PC-9 (cell line): ENCODE measurements at regions not wholly inside any gene's neighbourhood (a gene's known extent, or its start where the extent isn't known, plus 50 kb on each side); places are given as distances from the start of the nearest gene placed in this dataset.

Source experiments
- EZH2 ChIP-seq: fragments of 200-600 bp; sonication (generic); IDR thresholded peaks from 2 replicates; pipeline ENCODE4 v1.8.0; 2017; ENCODE audit warnings: antibody characterized with exemption, low read depth
- TF ChIP-seq, protein P1 (sequence below): fragments of 200-600 bp; sonication (generic); conservative IDR thresholded peaks from 2 replicates; pipeline ENCODE4 v1.6.1; 2017; ENCODE audit warnings: mixed run types, antibody characterized with exemption, mild to moderate bottlenecking, moderate library complexity

DNA sequence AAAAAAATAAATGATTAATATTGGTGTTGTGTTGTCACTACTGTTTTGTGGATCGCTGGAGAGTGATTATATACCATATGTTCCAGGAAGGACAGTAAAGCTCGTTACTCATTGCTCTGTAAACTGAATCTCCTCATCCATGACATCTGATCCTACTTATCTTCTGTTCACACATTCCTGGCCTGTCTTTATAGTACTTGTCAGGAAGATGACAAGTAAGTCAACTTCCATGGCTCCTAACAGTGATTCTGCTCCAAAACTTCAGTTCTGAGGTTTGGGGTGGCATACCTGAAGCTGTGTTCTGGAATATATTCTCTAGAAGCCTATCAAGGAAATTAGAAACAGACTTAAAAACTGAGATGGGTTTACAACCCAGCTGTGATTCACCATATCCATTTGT is 288.9 kb downstream of the ZBBX start:
- TF ChIP-seq, protein P1, sequence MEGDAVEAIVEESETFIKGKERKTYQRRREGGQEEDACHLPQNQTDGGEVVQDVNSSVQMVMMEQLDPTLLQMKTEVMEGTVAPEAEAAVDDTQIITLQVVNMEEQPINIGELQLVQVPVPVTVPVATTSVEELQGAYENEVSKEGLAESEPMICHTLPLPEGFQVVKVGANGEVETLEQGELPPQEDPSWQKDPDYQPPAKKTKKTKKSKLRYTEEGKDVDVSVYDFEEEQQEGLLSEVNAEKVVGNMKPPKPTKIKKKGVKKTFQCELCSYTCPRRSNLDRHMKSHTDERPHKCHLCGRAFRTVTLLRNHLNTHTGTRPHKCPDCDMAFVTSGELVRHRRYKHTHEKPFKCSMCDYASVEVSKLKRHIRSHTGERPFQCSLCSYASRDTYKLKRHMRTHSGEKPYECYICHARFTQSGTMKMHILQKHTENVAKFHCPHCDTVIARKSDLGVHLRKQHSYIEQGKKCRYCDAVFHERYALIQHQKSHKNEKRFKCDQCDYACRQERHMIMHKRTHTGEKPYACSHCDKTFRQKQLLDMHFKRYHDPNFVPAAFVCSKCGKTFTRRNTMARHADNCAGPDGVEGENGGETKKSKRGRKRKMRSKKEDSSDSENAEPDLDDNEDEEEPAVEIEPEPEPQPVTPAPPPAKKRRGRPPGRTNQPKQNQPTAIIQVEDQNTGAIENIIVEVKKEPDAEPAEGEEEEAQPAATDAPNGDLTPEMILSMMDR, result no peak
- TF ChIP-seq EZH2, result no peak
